ENCODE measurements at regions not wholly inside any gene's neighbourhood (a gene's known extent, or its start where the extent isn't known, plus 50 kb on each side); places are given as distances from the start of the nearest gene placed in this dataset.
A peak's percentile ranks its signal among the peaks of the same experiment; 100 is the strongest.

DNA sequence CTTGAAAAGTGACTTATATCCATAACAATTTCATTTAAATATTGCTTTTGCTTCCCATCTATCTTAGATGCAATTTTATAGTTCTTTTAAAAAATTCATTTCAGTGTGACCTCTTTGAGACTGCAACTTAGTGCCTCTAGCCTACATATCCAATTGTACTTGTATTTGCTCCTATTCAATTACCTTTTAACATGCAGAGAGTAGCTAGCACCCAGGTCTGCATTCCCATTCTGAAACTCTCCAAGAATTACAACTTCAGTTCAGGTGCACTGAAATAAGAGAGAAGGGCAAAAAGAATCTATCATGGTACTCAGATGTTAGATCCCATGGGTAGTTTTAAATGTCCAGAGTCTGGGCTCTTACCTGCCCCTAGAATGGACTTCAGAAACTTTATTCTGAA, 765.4 kb upstream of the SLC35B3 start:
- Histone ChIP-seq H2BK20ac (ENCODE audit: low read depth, low read length, poor library complexity, severe bottlenecking) (no peak overlapping the region), H2BK12ac (ENCODE audit: insufficient read length, low read depth, low read length) (no peak overlapping the region), H2AK5ac (ENCODE audit: insufficient read length, low read length) (no peak overlapping the region), H3K9me3 (ENCODE audit: control insufficient read depth, low read depth, low read length) (no peaks in the 10 kb centered on the region), H3K56ac (ENCODE audit: insufficient read length, low read depth, low read length) (no peak overlapping the region), H2BK5ac (ENCODE audit: insufficient read length, low read length) (no peak overlapping the region), H3K23ac (ENCODE audit: insufficient read length, low read depth, low read length) (no peak overlapping the region), H4K91ac (ENCODE audit: insufficient read length, low read depth, low read length) (no peak overlapping the region), H3T11ph (ENCODE audit: low read length) (no peak overlapping the region), H3K79me2 (ENCODE audit: insufficient read depth, low read length) (no peaks in the 10 kb centered on the region), H3K4me2 (ENCODE audit: insufficient read depth, insufficient read length, low read length) (no peak overlapping the region), H4K5ac (ENCODE audit: insufficient read length, low read depth, low read length) (no peak overlapping the region), H2AFZ (ENCODE audit: low read length) (no peak overlapping the region), H4K20me1 (ENCODE audit: control insufficient read depth, insufficient read depth, insufficient read length) (no peaks in the 10 kb centered on the region), H4K8ac (replicated peaks; ENCODE audit: insufficient read length, low read depth, low read length) (no peak overlapping the region), H3K4me1 (ENCODE audit: insufficient read depth, low read length) (no peaks in the 10 kb centered on the region), H3K27ac (ENCODE audit: insufficient read length, low read depth, low read length) (no peak overlapping the region), H3K27me3 (ENCODE audit: insufficient read depth, low read length) (no peaks in the 10 kb centered on the region), H3K9ac (ENCODE audit: extremely low read depth, insufficient read length, low read length) (no peak overlapping the region), H3K18ac (ENCODE audit: insufficient read length, low read depth, low read length) (no peak overlapping the region), H3K4ac (ENCODE audit: low read depth, low read length) (no peak overlapping the region), H3K79me1 (ENCODE audit: insufficient read depth, low read depth, low read length, poor library complexity, severe bottlenecking) (no peaks in the 10 kb centered on the region), H2BK15ac (ENCODE audit: low read depth, low read length) (no peak overlapping the region), H3K23me2 (ENCODE audit: insufficient read length, low read depth, low read length, poor library complexity, severe bottlenecking) (no peaks in the 10 kb centered on the region), H3K14ac (ENCODE audit: insufficient read depth, low read length) (no peak overlapping the region), H2BK120ac (ENCODE audit: low read depth, low read length, poor library complexity, severe bottlenecking) (no peak overlapping the region)
- Mint-ChIP-seq H3K36me3 (ENCODE audit: insufficient read depth in 1 of 3, low read depth in 3 of 3) (peaks cover 0 to 8% (median 0%) of the 10 kb centered on the region in 3 experiments; a peak in 2 of 7 replicates), H3K27ac (peak overlapping the region in 2 of 3 experiments; percentile 22 to 80; a peak in 2 of 7 replicates), H3K4me3 (no peak overlapping the region), H3K9me3 (peaks cover 0 to 4% of the 10 kb centered on the region in 2 experiments; a peak in 1 of 5 replicates), H3K4me1 (peaks cover 14% of the 10 kb centered on the region in 2 experiments), H3K27me3 (ENCODE audit: low read depth) (no peaks in the 10 kb centered on the region)
- no peak for DNase-seq
- TF ChIP-seq CTCF (conservative IDR thresholded peaks at IDR 0.05), result no peak

Measured in H9 (cell line).